H9 (cell line): ENCODE measurements at regions not wholly inside any gene's neighbourhood (a gene's known extent, or its start where the extent isn't known, plus 50 kb on each side); places are given as distances from the start of the nearest gene placed in this dataset.

Source experiments
- DNase-seq: peaks from one replicate; pipeline ENCODE4 v3.0.0-alpha.2; 2017
- H2AFZ ChIP-seq: one replicate; pipeline ENCODE4 v1.6.1; 2013; ENCODE audit warnings: mild to moderate bottlenecking, low read length, control low read depth, moderate library complexity
- H2AK5ac ChIP-seq: 2 replicates; pipeline ENCODE4 v1.6.1; 2013; ENCODE audit warnings: low read length, control low read depth, mixed read lengths; ENCODE audit not compliant: insufficient read length
- H2BK120ac ChIP-seq: one replicate; pipeline ENCODE4 v1.6.1; 2013; ENCODE audit warnings: low read depth, mild to moderate bottlenecking, low read length, control low read depth, inconsistent platforms; ENCODE audit not compliant: poor library complexity, severe bottlenecking
- H2BK12ac ChIP-seq: 2 replicates; pipeline ENCODE4 v1.6.1; 2013; ENCODE audit warnings: low read length, control low read depth, mixed read lengths, low read depth; ENCODE audit not compliant: insufficient read length
- H2BK15ac ChIP-seq: 2 replicates; pipeline ENCODE4 v1.6.1; 2013; ENCODE audit warnings: low read depth, low read length, control low read depth
- H2BK20ac ChIP-seq: one replicate; pipeline ENCODE4 v1.6.1; 2013; ENCODE audit warnings: low read depth, mild to moderate bottlenecking, low read length, control low read depth, inconsistent platforms; ENCODE audit not compliant: poor library complexity, severe bottlenecking
- H2BK5ac ChIP-seq: 2 replicates; pipeline ENCODE4 v1.6.1; 2013; ENCODE audit warnings: low read length, control low read depth, mixed read lengths; ENCODE audit not compliant: insufficient read length
- H3K14ac ChIP-seq: 2 replicates; pipeline ENCODE4 v1.6.1; 2013; ENCODE audit warnings: low read length, control low read depth; ENCODE audit not compliant: insufficient read depth
- H3K18ac ChIP-seq: 2 replicates; pipeline ENCODE4 v1.6.1; 2013; ENCODE audit warnings: low read depth, mild to moderate bottlenecking, mixed read lengths, low read length, control low read depth; ENCODE audit not compliant: insufficient read length
- H3K23ac ChIP-seq: 2 replicates; pipeline ENCODE4 v1.6.1; 2013; ENCODE audit warnings: low read length, control low read depth, mixed read lengths, low read depth; ENCODE audit not compliant: insufficient read length
- H3K23me2 ChIP-seq: 2 replicates; pipeline ENCODE4 v1.6.1; 2013; ENCODE audit warnings: low read depth, mild to moderate bottlenecking, mixed read lengths, low read length, control low read depth; ENCODE audit not compliant: insufficient read length, poor library complexity, severe bottlenecking
- H3K27ac ChIP-seq: 2 replicates; pipeline ENCODE4 v1.5.1; 2013; ENCODE audit warnings: low read length, control low read depth, mixed read lengths, low read depth; ENCODE audit not compliant: insufficient read length
- H3K27me3 ChIP-seq: 2 replicates; pipeline ENCODE4 v1.6.1; 2013; ENCODE audit warnings: low read length, control low read depth, inconsistent platforms; ENCODE audit not compliant: insufficient read depth
- H3K4ac ChIP-seq: 2 replicates; pipeline ENCODE4 v1.6.1; 2013; ENCODE audit warnings: low read depth, mild to moderate bottlenecking, control low read depth, inconsistent platforms, low read length, moderate library complexity
- H3K4me1 ChIP-seq: 2 replicates; pipeline ENCODE4 v1.6.1; 2013; ENCODE audit warnings: low read length, control low read depth, inconsistent platforms; ENCODE audit not compliant: insufficient read depth
- H3K4me2 ChIP-seq: 2 replicates; pipeline ENCODE4 v1.6.1; 2013; ENCODE audit warnings: low read length, control low read depth, mixed read lengths; ENCODE audit not compliant: insufficient read length, insufficient read depth
- H3K56ac ChIP-seq: 2 replicates; pipeline ENCODE4 v1.6.1; 2013; ENCODE audit warnings: low read depth, mild to moderate bottlenecking, mixed read lengths, low read length, control low read depth; ENCODE audit not compliant: insufficient read length
- H3K79me1 ChIP-seq: 2 replicates; pipeline ENCODE4 v1.6.1; 2013; ENCODE audit warnings: low read depth, mild to moderate bottlenecking, moderate library complexity, low read length, control low read depth, inconsistent platforms; ENCODE audit not compliant: insufficient read depth, poor library complexity, severe bottlenecking
- H3K79me2 ChIP-seq: 2 replicates; pipeline ENCODE4 v1.6.1; 2013; ENCODE audit warnings: low read length, control low read depth, inconsistent platforms; ENCODE audit not compliant: insufficient read depth
- H3K9ac ChIP-seq: 2 replicates; pipeline ENCODE4 v1.6.1; 2013; ENCODE audit warnings: low read length, control low read depth, mixed read lengths; ENCODE audit not compliant: insufficient read length; ENCODE audit errors: extremely low read depth
- H3K9me3 ChIP-seq: one replicate; pipeline ENCODE4 v1.6.1; 2013; ENCODE audit warnings: low read depth, low read length, inconsistent platforms; ENCODE audit not compliant: control insufficient read depth
- H3T11ph ChIP-seq: one replicate; pipeline ENCODE4 v1.6.1; 2013; ENCODE audit warnings: mild to moderate bottlenecking, low read length, control low read depth, inconsistent platforms
- H4K20me1 ChIP-seq: one replicate; pipeline ENCODE4 v1.6.1; 2013; ENCODE audit not compliant: control insufficient read depth, insufficient read length, insufficient read depth
- H4K5ac ChIP-seq: 2 replicates; pipeline ENCODE4 v1.6.1; 2013; ENCODE audit warnings: low read depth, mild to moderate bottlenecking, mixed read lengths, low read length, control low read depth; ENCODE audit not compliant: insufficient read length
- H4K8ac ChIP-seq: replicated peaks from 2 replicates; pipeline ENCODE4 v1.6.1; 2013; ENCODE audit warnings: low read length, control low read depth, mixed read lengths, low read depth; ENCODE audit not compliant: insufficient read length
- H4K91ac ChIP-seq: 2 replicates; pipeline ENCODE4 v1.6.1; 2013; ENCODE audit warnings: low read depth, mild to moderate bottlenecking, moderate library complexity, mixed read lengths, low read length, control low read depth; ENCODE audit not compliant: insufficient read length
- H3K27ac Mint-ChIP-seq, 3 experiments: 2 replicates in 2 of 3; 3 replicates in 1 of 3; pipeline ENCODE4 v1.8.0; 2020 to 2021; ENCODE audit warnings: mixed read lengths in 3 of 3, mild to moderate bottlenecking in 1 of 3, moderate library complexity in 1 of 3
- H3K27me3 Mint-ChIP-seq: 2 replicates; pipeline ENCODE4 v1.8.0; 2021; ENCODE audit warnings: low read depth, mild to moderate bottlenecking, moderate library complexity, mixed read lengths
- H3K36me3 Mint-ChIP-seq, 3 experiments: 2 replicates in 2 of 3; 3 replicates in 1 of 3; pipeline ENCODE4 v1.8.0; 2020 to 2021; ENCODE audit warnings: low read depth in 3 of 3, mixed read lengths in 3 of 3; ENCODE audit not compliant: insufficient read depth in 1 of 3
- H3K4me1 Mint-ChIP-seq, 2 experiments: 2 replicates each; pipeline ENCODE4 v1.8.0; 2020; ENCODE audit warnings: mixed read lengths in 2 of 2
- H3K4me3 Mint-ChIP-seq, 2 experiments: 2 replicates in 1 of 2; 3 replicates in 1 of 2; pipeline ENCODE4 v1.8.0; 2020 to 2021; ENCODE audit warnings: mild to moderate bottlenecking in 2 of 2, mixed read lengths in 2 of 2, moderate library complexity in 1 of 2
- H3K9me3 Mint-ChIP-seq, 2 experiments: 2 replicates in 1 of 2; 3 replicates in 1 of 2; pipeline ENCODE4 v1.8.0; 2020; ENCODE audit warnings: mild to moderate bottlenecking in 2 of 2, mixed read lengths in 2 of 2, moderate library complexity in 1 of 2
- CTCF ChIP-seq: fragments of 200-600 bp; sonication (generic); conservative IDR thresholded peaks from 3 replicates; pipeline ENCODE4 v1.8.0; 2021; ENCODE audit warnings: antibody characterized with exemption, mild to moderate bottlenecking
- WGBS: extraction: QIAGEN DNeasy Blood & Tissue Kit; methylation state at CpG from one replicate; pipeline ENCODE4 v1.1.7; 2013; ENCODE audit warnings: missing lambda C conversion rate, low lambda C conversion rate, mixed read lengths; ENCODE audit not compliant: insufficient read length; ENCODE audit errors: extremely low coverage; 5-methylcytosine and 5-hydroxymethylcytosine counted together

GRCh38 chr20:61043681-61044080 lies 208.4 kb upstream of the CDH4 start:
- H2AFZ ChIP-seq = no peak overlapping the region
- H3K9me3 Mint-ChIP-seq = peaks cover 2 to 3% of the 10 kb centered on the region in 2 experiments; a peak in 3 of 5 replicates
- no CpG with 5 or more reads among the region's 9 CpGs for WGBS
- no peak overlapping the region for H2BK120ac ChIP-seq
- no peak overlapping the region for H2BK5ac ChIP-seq
- no peak overlapping the region for H3K4me3 Mint-ChIP-seq
- H3K23me2 ChIP-seq = no peaks in the 10 kb centered on the region
- H3K4me2 ChIP-seq = no peak overlapping the region
- H3K4me1 ChIP-seq = no peaks in the 10 kb centered on the region
- H3K9ac ChIP-seq = no peak overlapping the region
- no peak overlapping the region for H3K23ac ChIP-seq
- H2BK20ac ChIP-seq = no peak overlapping the region
- no peak overlapping the region for H3K18ac ChIP-seq
- H3K79me1 ChIP-seq = no peaks in the 10 kb centered on the region
- no peak overlapping the region for H4K5ac ChIP-seq
- H3K79me2 ChIP-seq = no peaks in the 10 kb centered on the region
- H3K4me1 Mint-ChIP-seq = peaks cover 0 to 2% of the 10 kb centered on the region in 2 experiments; a peak in 1 of 4 replicates
- H3K56ac ChIP-seq = no peak overlapping the region
- H3K14ac ChIP-seq = no peak overlapping the region
- H3K9me3 ChIP-seq = no peaks in the 10 kb centered on the region
- no peak overlapping the region for H3K27ac ChIP-seq
- H2BK12ac ChIP-seq = no peak overlapping the region
- no peak for DNase-seq
- no peak overlapping the region for H3K4ac ChIP-seq
- H2AK5ac ChIP-seq = no peak overlapping the region
- no peak overlapping the region for H2BK15ac ChIP-seq
- H3K36me3 Mint-ChIP-seq = no peaks in the 10 kb centered on the region; a peak in 1 of 7 replicates
- no peak overlapping the region for H4K8ac ChIP-seq
- no peak overlapping the region for H3K27ac Mint-ChIP-seq
- H4K20me1 ChIP-seq = no peaks in the 10 kb centered on the region
- no peaks in the 10 kb centered on the region; the same call in 1 of the 2 replicates for H3K27me3 ChIP-seq
- peaks cover 45% of the 10 kb centered on the region for H3K27me3 Mint-ChIP-seq
- TF ChIP-seq CTCF = no peak
- H4K91ac ChIP-seq = no peak overlapping the region
- H3T11ph ChIP-seq = no peak overlapping the region
